ENCODE measurements at regions not wholly inside any gene's neighbourhood (a gene's known extent, or its start where the extent isn't known, plus 50 kb on each side); places are given as distances from the start of the nearest gene placed in this dataset.
A peak's percentile ranks its signal among the peaks of the same experiment; 100 is the strongest.
"Not testable (repeated sequence)": the region's sequence is repeated elsewhere in the genome, so short reads cannot be mapped to it uniquely, and the experiment has no call there.

GRCh38 chr10:47145290-47145934, 154.6 kb upstream of the GDF10 start:
- DNase-seq: no peak

DNA sequence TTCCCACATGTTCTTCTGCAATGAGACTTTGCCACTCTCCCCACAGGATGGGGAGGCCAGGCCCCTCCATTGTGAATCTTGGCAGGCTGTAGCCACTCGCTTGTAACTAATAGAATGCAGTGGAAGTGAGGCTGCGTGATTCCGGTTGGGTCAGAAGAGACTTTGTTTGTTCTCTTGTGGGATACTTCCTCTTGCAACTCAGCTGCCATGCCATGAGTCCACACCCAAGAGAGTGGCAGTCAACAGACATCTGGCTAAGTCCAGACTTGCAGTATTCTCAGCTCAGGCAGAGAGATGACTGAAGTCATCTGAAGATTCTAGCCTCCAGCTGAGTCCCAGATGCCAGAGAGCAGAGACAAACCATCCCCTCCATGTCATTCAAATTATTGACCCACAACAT, 153.4 kb upstream of the GDF10 start:
- no peak for DNase-seq

DNA sequence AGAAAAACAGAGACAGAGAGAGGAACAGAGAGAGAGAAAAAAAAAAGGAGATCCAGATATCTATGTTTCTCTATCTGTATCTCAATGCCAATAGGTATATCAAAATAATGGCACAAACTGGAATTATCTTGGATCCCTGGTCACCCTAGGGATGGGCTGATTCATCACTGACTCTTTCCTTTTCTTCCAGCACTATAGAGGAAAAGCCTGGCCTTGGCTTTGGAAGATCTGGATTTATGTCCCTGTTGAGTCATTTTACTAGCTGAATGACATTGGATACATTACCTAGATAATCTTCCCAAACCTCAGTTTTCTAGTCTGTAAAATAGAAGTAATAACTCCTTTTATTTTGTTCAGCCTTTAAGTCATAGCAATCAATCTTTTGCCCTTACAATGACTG, 152.8 kb upstream of the GDF10 start:
- no peak for DNase-seq

- DNase-seq: no peak
Measured at GRCh38 chr10:47150581-47150980, 149.4 kb upstream of the GDF10 start.

DNA sequence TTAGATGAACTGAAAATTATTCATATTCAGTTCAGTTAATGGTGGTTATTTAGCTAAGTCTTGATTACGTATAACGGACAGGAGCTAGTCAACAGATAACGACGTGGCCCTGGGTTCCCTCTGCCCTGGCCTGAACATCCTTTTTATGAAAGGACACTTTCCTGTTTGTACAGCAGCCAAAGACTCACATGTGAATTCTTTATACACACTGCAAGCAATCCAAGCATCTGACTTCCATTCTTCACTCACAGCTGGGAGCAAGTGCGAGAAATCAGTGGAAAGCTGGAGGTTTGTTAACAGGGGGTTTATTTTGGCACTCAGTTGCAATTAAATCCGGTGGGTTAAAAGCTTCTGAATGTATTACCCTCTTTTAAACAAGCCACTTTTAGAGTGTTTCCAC, 148.1 kb upstream of the GDF10 start:
- DNase-seq: no peak

- DNase-seq: peak; percentile 11
Measured at GRCh38 chr10:47152861-47153349, 147.1 kb upstream of the GDF10 start.

DNA sequence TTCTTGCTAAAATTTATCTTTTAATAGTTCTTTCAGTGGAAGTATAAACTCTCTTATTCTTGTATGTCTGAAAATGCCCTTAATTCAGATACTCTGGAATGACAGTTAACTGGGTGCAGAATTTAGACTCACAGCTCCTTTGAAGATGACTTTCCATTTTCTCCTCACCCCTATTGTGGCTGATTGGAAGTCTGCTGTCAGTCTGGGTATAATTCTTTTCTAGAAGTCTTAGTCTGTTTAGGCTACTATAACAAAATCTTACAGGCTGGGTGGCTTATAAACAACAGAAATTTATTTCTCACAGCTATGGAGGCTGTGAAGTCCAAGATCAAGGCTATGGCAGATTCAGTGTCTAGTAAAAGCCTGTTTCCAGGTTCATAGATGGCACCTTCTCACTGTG, 145.2 kb upstream of the GDF10 start:
- no peak for DNase-seq

DNA sequence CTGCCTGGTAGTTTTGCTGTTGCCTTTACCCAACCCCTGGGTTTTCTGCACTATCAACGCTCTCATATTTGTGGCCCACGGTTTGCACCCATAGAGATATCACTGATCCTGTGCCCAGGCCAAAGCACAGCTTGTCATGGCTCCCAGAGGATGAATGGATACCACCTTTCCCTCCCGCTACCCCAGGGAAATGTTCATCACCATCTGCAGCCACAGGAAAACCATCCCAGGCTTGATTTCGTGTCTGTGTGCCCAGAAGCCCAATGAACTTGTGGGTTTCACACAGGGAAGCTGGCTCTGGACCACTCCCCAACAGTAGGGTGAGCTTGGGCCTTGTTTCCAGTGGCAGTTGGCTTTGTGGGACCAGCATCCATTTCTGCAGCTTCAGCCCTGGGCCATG, 143.1 kb upstream of the GDF10 start:
- DNase-seq: no peak

DNA sequence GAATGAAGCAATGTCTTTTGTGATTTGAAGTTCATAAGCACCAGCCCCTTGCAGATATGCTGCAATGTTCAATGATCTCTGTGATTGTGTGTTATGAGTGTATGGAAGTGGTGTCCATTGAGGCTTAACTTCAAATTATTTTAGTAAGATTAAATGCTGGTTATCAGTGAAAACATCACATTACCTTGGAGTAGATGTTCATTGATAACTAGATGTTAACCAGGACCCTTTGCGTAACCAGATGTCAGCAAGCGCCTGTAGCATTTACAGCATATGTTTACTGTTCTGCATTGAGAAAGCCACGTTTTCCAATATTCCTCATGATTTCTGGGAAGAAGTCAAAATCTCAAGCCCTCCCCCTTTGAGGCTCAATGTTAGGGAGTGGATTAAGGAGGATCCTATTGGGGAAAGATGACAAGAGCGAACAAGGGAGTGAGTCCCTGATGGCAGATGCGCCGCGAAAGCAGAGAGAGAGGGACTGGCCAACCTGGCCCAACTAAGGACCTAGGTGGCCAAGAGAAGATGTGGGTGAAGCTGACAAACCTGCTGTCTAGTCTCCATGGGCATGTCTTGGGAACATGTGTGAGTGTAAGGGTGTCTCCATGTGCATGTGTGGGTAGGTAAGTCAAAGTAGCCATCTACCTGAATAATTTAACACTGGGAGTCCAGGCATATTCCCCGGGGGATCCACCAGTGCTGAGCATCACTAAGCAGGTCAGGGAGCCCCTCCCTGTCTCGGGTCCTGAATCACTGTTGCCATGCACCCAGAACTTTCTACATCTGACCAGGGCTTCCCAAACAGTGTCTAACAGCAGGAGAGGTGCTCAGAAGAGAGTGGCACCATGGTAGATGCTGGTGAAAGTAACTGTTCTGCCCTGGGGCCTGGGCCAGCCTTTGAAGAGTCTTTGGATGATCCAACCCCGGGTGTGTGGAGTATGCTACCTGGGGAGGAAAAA, 141.6 kb upstream of the GDF10 start:
- DNase-seq: no peak

- DNase-seq: no peak
Measured at GRCh38 chr10:47159361-47160260, 140.4 kb upstream of the GDF10 start.

DNA sequence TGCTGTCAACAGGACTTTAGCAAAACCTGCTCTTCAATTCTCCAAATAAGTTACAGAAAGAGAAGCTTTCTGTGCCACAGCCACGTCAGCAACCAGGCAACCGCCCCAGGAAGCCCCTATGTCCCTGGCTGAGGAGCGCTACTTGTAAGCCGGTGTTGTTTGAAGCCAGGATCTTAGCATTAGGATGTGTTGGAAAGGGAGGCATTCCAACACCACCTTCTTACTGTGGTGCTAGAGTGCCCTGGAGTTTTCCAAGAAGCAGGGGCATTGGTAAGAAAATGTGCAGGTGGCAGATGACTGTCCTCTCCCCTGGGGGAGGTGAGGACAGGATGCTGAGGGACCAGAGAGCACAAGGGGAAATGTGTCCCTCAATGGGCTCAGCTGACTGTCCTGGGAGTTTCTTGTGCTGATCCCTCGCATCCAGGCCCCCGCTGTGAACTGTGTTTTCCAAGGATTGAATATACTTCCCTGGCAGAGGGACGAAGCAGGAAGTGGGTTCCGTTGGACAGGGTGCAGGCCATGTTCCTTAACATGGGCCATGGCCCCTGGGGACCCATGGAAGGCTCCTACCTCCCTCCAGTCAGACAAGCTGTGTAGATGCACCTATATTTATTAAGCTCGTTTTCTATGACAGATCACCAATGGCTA, 139.6 kb upstream of the GDF10 start:
- DNase-seq: no peak

- DNase-seq: no peak
Measured at GRCh38 chr10:47160967-47161366, 139.0 kb upstream of the GDF10 start.

DNA sequence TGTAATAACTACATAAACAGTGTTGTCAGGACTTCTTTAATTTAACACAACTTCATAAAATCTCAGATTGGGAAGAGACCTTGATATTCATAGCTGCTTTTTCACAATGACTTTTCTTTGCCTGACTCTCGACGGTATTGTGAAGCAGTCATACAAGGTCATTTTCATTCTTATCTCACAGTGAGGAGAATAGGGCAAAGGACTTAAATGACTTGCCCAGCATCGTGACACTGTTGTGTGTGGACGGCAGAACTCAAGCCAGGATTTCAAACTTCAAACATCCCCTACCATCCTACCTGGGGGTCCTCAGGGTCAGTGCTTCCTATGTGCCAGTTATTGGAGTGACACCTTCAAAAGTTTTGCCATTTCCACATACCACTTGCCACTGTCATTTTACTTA, 138.5 kb upstream of the GDF10 start:
- DNase-seq: no peak

DNA sequence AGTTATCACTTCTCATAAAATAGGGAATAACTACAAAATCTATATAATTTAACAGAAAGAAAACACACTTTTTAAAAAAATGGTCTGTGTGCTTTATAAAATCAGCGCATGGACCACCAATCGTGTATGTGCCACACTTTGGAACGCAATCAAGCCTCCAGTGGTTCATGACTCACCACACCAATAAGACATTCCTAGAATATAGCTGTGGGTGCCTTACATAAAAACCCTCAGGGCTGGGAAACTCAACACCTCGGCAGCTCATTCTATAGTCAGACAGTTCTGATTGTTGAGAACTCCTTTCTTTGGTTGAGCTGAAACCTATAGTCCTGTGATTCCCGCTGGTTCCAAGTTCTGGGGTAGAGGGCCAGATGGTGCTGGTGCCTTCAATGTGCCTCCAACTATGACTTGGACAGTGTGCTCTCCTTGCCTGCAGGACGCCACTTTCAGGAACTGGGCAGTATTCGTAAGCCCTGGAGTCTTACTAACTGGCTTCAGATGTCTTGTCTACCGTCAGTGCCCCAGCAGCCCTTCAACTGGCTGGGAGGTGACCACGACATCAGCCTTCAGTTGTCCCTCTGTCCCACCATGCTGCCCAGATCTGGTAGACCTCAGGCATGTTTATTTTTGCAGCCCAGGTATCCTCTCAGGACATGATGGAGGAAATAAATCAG, 135.7 kb upstream of the GDF10 start:
- DNase-seq: no peak

GRCh38 chr10:47164800-47165128, 135.2 kb upstream of the GDF10 start:
- no peak for DNase-seq

- peak; percentile 6 for DNase-seq
Measured at GRCh38 chr10:47165168-47165710, 134.8 kb upstream of the GDF10 start.

GRCh38 chr10:47165711-47166404, 134.1 kb upstream of the GDF10 start:
- DNase-seq: peak; percentile 47

GRCh38 chr10:47166405-47166777, 133.6 kb upstream of the GDF10 start:
- no peak for DNase-seq

GRCh38 chr10:47166808-47167581, 133.0 kb upstream of the GDF10 start:
- not testable (repeated sequence) for DNase-seq

- DNase-seq: no peak
Measured at GRCh38 chr10:47167591-47167990, 132.4 kb upstream of the GDF10 start.
